SK-N-SH treated with all-trans-retinoic acid at 6 μM for 48 hours (cell line): ENCODE measurements at regions not wholly inside any gene's neighbourhood (a gene's known extent, or its start where the extent isn't known, plus 50 kb on each side); places are given as distances from the start of the nearest gene placed in this dataset.

Experiments
- ATAC-seq: fragments of 200-7000 bp; cut with Tn5 transposase; 3 replicates; pipeline ENCODE4 v1.9.1; 2020; ENCODE audit warnings: mild to moderate bottlenecking, moderate library complexity
- ARNTL ChIP-seq: fragments of 450-650 bp; formaldehyde crosslinking; IDR thresholded peaks from 2 replicates; pipeline ENCODE4 v1.5.0; 2020; ENCODE audit warnings: low read depth, mild to moderate bottlenecking, moderate library complexity, borderline replicate concordance
- CSDC2 ChIP-seq: fragments of 250-450 bp; sonication (Bioruptor Pico); IDR thresholded peaks from 2 replicates; pipeline ENCODE4 v1.5.0; 2020; ENCODE audit warnings: mild to moderate bottlenecking, moderate library complexity
- CSRNP3 ChIP-seq: fragments of 250-450 bp; sonication (Bioruptor Pico); IDR thresholded peaks from 2 replicates; pipeline ENCODE4 v1.5.1; 2021; ENCODE audit warnings: mild to moderate bottlenecking, moderate library complexity
- GLIS3 ChIP-seq: fragments of 250-450 bp; sonication (Bioruptor Pico); IDR thresholded peaks from 2 replicates; pipeline ENCODE4 v1.5.0; 2020; ENCODE audit warnings: mild to moderate bottlenecking, moderate library complexity
- ISL1 ChIP-seq: fragments of 250-450 bp; sonication (Bioruptor Pico); IDR thresholded peaks from 2 replicates; pipeline ENCODE4 v2.1.2; 2022; ENCODE audit warnings: mild to moderate bottlenecking, moderate library complexity
- OSR1 ChIP-seq: fragments of 250-450 bp; sonication (Bioruptor Pico); IDR thresholded peaks from 2 replicates; pipeline ENCODE4 v1.8.0; 2022; ENCODE audit warnings: moderate library complexity, mild to moderate bottlenecking, inconsistent platforms
- PATZ1 ChIP-seq: fragments of 250-450 bp; sonication (Bioruptor Pico); IDR thresholded peaks from 2 replicates; pipeline ENCODE4 v1.8.0; 2020; ENCODE audit warnings: mild to moderate bottlenecking, moderate library complexity, borderline replicate concordance
- PPARA ChIP-seq: fragments of 250-450 bp; sonication (Bioruptor Pico); IDR thresholded peaks from 2 replicates; pipeline ENCODE4 v1.5.0; 2020; ENCODE audit warnings: mild to moderate bottlenecking, borderline replicate concordance
- RARB ChIP-seq: fragments of 250-450 bp; sonication (Bioruptor Pico); IDR thresholded peaks from 2 replicates; pipeline ENCODE4 v1.8.0; 2021; ENCODE audit warnings: mild to moderate bottlenecking, moderate library complexity
- TCF4 ChIP-seq: fragments of 250-450 bp; sonication (Bioruptor Pico); IDR thresholded peaks from 2 replicates; pipeline ENCODE4 v1.8.0; 2021; ENCODE audit warnings: mild to moderate bottlenecking, moderate library complexity, borderline replicate concordance
- TOX ChIP-seq: fragments of 250-450 bp; sonication (Bioruptor Pico); IDR thresholded peaks from 2 replicates; pipeline ENCODE4 v1.8.0; 2021; ENCODE audit warnings: mild to moderate bottlenecking, moderate library complexity, borderline replicate concordance
- TSHZ2 ChIP-seq: fragments of 250-450 bp; sonication (Bioruptor Pico); IDR thresholded peaks from 2 replicates; pipeline ENCODE4 v1.5.0; 2020; ENCODE audit warnings: mild to moderate bottlenecking, moderate library complexity
- ZC3H10 ChIP-seq: fragments of 250-450 bp; sonication (Bioruptor Pico); IDR thresholded peaks from 2 replicates; pipeline ENCODE4 v1.5.1; 2021; ENCODE audit warnings: mild to moderate bottlenecking, moderate library complexity
- ZNF565 ChIP-seq: fragments of 450-650 bp; formaldehyde crosslinking; conservative IDR thresholded peaks from 2 replicates; pipeline ENCODE4 v1.5.0; 2020; ENCODE audit warnings: low read depth, mild to moderate bottlenecking, moderate library complexity
- ZNF8 ChIP-seq: fragments of 450-650 bp; formaldehyde crosslinking; IDR thresholded peaks from 2 replicates; pipeline ENCODE4 v1.5.0; 2020; ENCODE audit warnings: mild to moderate bottlenecking, moderate library complexity
- TF ChIP-seq, protein P1 (sequence below): fragments of 250-450 bp; sonication (Bioruptor Pico); IDR thresholded peaks from 2 replicates; pipeline ENCODE4 v1.5.1; 2020; ENCODE audit warnings: low read depth, mild to moderate bottlenecking, moderate library complexity
- TF ChIP-seq, protein P2 (sequence below): fragments of 250-450 bp; sonication (Bioruptor Pico); IDR thresholded peaks from 2 replicates; pipeline ENCODE4 v1.8.0; 2021; ENCODE audit warnings: low read depth, mild to moderate bottlenecking, moderate library complexity, borderline replicate concordance

- no peak for ATAC-seq
- TF ChIP-seq ZNF565 (CRISPR knock-in tag) (no peak), TSHZ2 (no peak), GLIS3 (CRISPR knock-in tag) (no peak), ZNF8 (no peak), RARB (CRISPR knock-in tag) (no peak), OSR1 (no peak), CSDC2 (CRISPR knock-in tag) (no peak), ISL1 (no peak), PPARA (CRISPR knock-in tag) (no peak), ZC3H10 (CRISPR knock-in tag) (no peak), CSRNP3 (CRISPR knock-in tag) (no peak), PATZ1 (CRISPR knock-in tag) (no peak), TOX (CRISPR knock-in tag) (no peak)
- TF ChIP-seq, protein P1, sequence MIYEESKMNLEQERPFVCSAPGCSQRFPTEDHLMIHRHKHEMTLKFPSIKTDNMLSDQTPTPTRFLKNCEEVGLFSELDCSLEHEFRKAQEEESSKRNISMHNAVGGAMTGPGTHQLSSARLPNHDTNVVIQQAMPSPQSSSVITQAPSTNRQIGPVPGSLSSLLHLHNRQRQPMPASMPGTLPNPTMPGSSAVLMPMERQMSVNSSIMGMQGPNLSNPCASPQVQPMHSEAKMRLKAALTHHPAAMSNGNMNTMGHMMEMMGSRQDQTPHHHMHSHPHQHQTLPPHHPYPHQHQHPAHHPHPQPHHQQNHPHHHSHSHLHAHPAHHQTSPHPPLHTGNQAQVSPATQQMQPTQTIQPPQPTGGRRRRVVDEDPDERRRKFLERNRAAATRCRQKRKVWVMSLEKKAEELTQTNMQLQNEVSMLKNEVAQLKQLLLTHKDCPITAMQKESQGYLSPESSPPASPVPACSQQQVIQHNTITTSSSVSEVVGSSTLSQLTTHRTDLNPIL: no peak
- TF ChIP-seq, protein P2, sequence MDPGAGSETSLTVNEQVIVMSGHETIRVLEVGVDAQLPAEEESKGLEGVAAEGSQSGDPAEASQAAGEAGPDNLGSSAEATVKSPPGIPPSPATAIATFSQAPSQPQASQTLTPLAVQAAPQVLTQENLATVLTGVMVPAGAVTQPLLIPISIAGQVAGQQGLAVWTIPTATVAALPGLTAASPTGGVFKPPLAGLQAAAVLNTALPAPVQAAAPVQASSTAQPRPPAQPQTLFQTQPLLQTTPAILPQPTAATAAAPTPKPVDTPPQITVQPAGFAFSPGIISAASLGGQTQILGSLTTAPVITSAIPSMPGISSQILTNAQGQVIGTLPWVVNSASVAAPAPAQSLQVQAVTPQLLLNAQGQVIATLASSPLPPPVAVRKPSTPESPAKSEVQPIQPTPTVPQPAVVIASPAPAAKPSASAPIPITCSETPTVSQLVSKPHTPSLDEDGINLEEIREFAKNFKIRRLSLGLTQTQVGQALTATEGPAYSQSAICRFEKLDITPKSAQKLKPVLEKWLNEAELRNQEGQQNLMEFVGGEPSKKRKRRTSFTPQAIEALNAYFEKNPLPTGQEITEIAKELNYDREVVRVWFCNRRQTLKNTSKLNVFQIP (CRISPR knock-in tag): no peak
Observed at GRCh38 chr9:38259519-38260218, 132.8 kb upstream of the ALDH1B1 start.

- TF ChIP-seq ARNTL (CRISPR knock-in tag) (no peak), ISL1 (no peak), ZNF565 (CRISPR knock-in tag) (no peak), PATZ1 (CRISPR knock-in tag) (no peak), TOX (CRISPR knock-in tag) (no peak), TCF4 (CRISPR knock-in tag) (no peak), RARB (CRISPR knock-in tag) (no peak), ZNF8 (no peak), ZC3H10 (CRISPR knock-in tag) (no peak)
- TF ChIP-seq, protein P1: no peak
- ATAC-seq: no peak
Observed at GRCh38 chr9:38259056-38259455, 133.4 kb upstream of the ALDH1B1 start.
